ENCODE measurements at regions not wholly inside any gene's neighbourhood (a gene's known extent, or its start where the extent isn't known, plus 50 kb on each side); places are given as distances from the start of the nearest gene placed in this dataset.
"Not testable (repeated sequence)": the region's sequence is repeated elsewhere in the genome, so short reads cannot be mapped to it uniquely, and the experiment has no call there.

DNA sequence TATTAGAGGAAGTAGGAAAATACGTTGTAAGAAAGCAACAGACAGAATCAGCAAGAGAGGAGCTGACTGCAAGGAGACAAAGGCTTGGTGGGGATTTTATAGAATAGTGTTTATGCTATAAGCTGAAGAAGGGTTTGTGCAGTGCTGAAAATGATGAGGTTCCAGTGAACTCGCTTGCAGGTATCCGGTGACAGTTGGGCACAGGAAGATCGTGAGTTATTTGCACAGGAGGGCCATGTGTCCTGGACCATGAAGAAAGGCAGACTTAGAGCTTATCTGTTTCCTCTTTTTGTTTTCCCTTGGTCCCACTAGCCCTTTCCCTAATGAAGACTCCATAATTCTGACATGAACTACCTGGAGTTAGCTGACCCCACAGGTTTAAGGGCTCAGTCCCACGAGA is 61.4 kb downstream of the NXNL2 start:
- DNase-seq, result no peak
- peaks cover 56% of the 10 kb centered on the region for H3K27me3 Mint-ChIP-seq
- ATAC-seq, result no peak
- no peak overlapping the region for H3K4me3 Mint-ChIP-seq
- H3K4me1 Mint-ChIP-seq, result peaks cover 12% of the 10 kb centered on the region
- no peaks in the 10 kb centered on the region for H3K9me3 Mint-ChIP-seq
- no peak overlapping the region for H3K27ac Mint-ChIP-seq

DNA sequence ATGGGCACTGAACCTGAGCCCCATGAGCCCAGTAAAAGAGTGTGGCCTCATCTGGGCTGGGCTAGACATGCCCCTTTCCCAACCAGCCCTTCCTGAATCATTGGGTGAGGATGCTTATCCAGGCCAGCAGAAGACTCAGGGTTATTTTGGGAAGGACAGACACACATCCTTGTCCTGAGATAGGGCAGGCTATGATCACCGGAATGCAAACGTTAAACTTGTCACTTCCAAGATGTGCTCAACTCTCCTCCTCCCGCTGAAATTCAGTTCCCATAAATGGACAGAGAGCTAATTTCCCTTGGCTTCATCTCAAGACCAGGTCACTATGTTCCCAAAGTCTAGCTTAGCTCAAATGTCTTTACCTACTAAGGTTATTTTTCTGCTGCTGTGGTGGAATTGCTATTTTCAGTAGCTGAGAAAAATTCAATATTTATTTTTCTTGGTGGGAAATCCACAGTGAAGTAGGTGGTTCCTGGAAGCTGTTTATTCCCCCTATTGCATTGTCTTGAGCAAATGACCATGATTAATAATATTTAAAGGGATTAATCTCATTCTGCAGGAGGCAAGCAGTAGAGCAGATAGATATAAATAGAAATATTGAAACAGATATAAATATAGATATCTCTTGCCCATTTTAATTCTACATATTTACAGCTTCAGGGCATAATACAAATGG is 70.0 kb downstream of the NXNL2 start:
- Mint-ChIP-seq H3K4me1 (no peaks in the 10 kb centered on the region), H3K27ac (no peak overlapping the region), H3K4me3 (no peak overlapping the region), H3K27me3 (peaks cover 32% of the 10 kb centered on the region), H3K9me3 (no peaks in the 10 kb centered on the region)
- ATAC-seq, result no peak
- no peak for DNase-seq

DNA sequence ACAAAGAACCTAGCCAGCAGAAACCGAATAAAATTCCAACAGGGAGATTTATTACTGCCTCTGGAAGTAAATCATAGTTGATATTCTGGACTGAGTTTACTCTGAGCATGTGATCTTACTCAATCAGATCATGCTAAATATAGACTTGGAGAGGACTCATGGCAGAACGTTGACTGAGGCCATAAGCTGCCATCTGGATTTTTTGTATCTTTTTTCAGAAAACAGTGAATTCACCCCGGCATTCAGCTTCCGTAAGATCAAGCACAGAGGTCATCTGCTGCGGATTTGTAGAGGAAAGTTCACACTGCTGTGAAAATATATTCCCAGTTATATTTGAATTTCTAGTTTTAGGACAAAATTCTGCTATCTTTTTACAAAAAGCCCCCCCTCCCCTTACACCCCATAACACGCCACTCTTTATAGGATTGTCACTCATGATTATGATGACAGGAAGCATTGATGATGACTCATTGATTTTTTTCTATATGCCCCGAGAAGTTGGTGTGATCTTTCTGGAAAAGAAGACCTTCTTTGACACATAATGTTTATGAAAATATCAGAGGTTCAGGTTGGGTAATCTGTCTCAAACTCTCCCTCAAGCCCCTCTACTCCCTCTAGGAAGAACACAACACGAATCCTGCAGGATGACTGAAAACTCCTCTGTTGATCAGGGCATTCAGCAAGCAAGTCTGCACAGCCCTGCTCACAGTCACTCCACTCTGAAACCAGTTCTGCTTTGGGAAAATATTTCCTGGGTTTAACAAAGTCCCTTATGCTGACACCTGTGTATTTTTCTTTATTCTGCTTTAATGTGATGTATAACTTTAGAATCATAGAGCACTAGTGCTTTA is 70.8 kb downstream of the NXNL2 start:
- H3K4me3 Mint-ChIP-seq, result no peak overlapping the region
- no peak for ATAC-seq
- no peaks in the 10 kb centered on the region for H3K4me1 Mint-ChIP-seq
- peaks cover 28% of the 10 kb centered on the region for H3K27me3 Mint-ChIP-seq
- no peak overlapping the region for H3K27ac Mint-ChIP-seq
- no peak for DNase-seq
- no peaks in the 10 kb centered on the region for H3K9me3 Mint-ChIP-seq

DNA sequence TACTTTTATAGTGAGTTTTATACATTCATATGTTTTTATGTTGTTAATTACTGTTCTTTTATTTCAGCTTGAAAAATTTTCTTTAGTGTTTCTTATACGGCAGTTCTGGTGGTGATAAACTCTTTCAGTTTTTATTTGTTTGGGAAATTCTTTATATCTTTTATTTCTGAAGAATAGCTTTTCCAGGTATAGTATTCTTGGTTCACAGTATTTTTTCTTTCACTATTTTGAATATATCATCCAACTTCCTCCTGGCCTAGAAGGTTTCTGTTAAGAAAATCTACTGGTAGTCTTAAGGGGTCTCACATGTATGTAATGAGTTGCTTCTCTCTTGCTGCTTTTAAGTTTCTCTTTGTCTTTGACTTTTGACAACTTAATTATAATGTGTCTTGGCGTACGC is 79.4 kb downstream of the NXNL2 start:
- no peaks in the 10 kb centered on the region for H3K4me1 Mint-ChIP-seq
- H3K27me3 Mint-ChIP-seq, result peaks cover 18% of the 10 kb centered on the region
- ATAC-seq (no peak), DNase-seq (no peak)
- H3K9me3 Mint-ChIP-seq, result peaks cover 8 to 12% of the 10 kb centered on the region in 2 donors
- H3K27ac Mint-ChIP-seq, result no peak overlapping the region
- H3K4me3 Mint-ChIP-seq, result no peak overlapping the region

DNA sequence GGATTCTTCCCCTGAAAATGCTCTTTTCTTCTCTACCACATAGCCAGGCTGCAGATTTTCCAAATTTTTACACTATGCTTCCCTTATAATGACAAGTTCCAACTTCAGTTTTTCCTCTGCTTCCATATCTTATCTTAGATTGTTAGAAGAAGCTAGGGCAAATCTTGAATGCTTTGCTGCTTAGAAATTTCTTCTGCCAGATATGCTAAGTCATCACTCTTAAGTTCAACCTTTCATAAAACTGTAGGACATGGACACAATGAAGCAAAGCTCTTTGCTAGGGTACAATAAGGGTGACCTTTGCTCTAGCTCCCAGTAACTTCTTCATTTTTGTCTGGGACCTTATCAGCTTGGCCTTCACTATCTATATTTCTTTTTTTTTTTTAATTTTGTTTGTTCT is 88.7 kb downstream of the NXNL2 start:
- H3K27me3 Mint-ChIP-seq, result peaks cover 9% of the 10 kb centered on the region
- H3K27ac Mint-ChIP-seq, result no peak overlapping the region
- H3K9me3 Mint-ChIP-seq, result peaks cover 6% of the 10 kb centered on the region in 2 donors
- H3K4me3 Mint-ChIP-seq, result no peak overlapping the region
- ATAC-seq (no peak), DNase-seq (no peak)
- no peaks in the 10 kb centered on the region for H3K4me1 Mint-ChIP-seq

DNA sequence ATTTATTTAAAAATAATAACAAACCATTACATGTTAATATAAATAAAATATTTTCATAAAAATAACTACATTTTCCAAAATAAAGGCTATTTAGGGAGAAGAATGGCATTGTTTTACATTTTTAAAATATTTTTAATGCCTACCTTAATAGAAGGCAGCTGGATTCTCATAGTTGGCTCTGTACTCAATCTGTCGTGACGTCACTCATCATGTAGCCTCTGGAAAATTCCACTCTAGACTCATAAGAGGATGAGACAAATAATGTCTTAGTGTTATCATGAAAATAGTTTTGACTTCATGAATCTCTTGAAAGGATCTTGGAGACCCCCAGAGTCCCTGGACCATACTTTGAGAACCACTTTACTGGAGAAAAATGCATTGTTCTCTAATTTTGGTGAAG is 93.1 kb downstream of the NXNL2 start:
- Mint-ChIP-seq H3K27me3 (peaks cover 24% of the 10 kb centered on the region), H3K4me3 (no peak overlapping the region), H3K4me1 (no peaks in the 10 kb centered on the region), H3K27ac (no peak overlapping the region), H3K9me3 (peaks cover 8 to 27% of the 10 kb centered on the region in 2 donors)
- no peak for ATAC-seq
- no peak for DNase-seq

DNA sequence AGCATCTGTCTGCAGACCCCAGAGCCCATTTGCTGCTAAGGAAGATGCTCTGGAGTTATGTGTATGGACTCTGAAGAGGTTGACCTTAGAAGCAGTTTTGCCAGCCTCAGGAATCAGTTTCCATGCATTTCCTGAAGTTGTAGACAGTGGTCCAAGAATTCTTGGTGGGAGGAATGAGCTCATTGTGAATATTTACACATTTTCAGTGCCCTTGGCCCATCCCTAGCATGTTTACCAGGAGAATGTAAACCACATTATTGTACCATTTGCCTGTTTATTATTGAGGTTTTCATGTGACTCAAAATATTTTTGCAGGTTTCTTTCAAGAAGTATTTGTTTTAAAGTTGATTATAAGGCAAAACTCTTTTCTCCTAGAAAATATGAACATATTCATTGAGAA is 93.8 kb downstream of the NXNL2 start:
- no peak for ATAC-seq
- no peaks in the 10 kb centered on the region for H3K4me1 Mint-ChIP-seq
- no peak for DNase-seq
- no peak overlapping the region for H3K27ac Mint-ChIP-seq
- peaks cover 31% of the 10 kb centered on the region for H3K27me3 Mint-ChIP-seq
- no peak overlapping the region for H3K4me3 Mint-ChIP-seq
- H3K9me3 Mint-ChIP-seq, result peaks cover 15 to 33% of the 10 kb centered on the region in 2 donors

DNA sequence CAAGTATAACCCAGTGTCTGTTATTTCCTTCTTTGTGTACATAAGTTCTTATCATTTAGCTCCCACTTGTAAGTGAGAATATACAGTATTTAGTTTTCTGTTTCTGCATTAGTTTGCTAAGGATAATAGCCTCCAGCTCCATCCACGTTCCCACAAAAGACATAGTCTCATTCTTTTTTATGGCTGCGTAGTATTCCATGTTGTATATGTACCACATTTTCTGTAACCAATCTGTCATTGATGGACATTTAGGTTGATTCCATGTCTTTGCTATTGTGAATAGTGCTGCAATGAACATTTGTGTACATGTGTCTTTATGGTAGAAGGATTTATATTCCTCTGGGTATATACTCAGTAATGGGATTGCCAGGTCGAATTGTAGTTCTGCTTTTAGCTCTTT is 95.6 kb downstream of the NXNL2 start:
- H3K4me1 Mint-ChIP-seq, H3K4me3 Mint-ChIP-seq, ATAC-seq, H3K27ac Mint-ChIP-seq, DNase-seq: not testable (repeated sequence)
- Mint-ChIP-seq H3K9me3 (peaks cover 16 to 28% of the 10 kb centered on the region in 2 donors), H3K27me3 (peaks cover 47% of the 10 kb centered on the region)

DNA sequence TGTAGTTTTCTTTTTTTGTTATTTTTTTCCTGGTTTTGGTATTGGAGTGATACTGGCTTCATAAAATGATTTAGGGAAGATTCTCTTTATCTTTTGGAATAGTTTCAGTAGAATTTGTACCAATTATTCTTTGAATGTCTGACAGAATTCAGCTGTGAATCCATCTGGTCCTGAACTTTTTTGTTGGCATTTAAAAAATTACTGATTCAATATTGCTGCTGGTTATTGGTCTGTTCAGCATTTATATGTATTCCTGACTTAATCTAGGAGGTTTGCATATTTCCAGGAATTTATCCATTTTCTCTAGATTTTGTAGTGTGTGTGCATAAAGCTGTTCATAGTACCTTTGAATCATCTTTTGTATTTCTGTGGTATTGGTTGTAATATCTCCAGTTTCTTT is 100.2 kb downstream of the NXNL2 start:
- no peak for ATAC-seq
- Mint-ChIP-seq H3K4me3 (no peak overlapping the region), H3K4me1 (no peaks in the 10 kb centered on the region), H3K27me3 (peaks cover 62% of the 10 kb centered on the region), H3K9me3 (peaks cover 41 to 53% of the 10 kb centered on the region in 2 donors), H3K27ac (no peak overlapping the region)
- DNase-seq, result no peak

DNA sequence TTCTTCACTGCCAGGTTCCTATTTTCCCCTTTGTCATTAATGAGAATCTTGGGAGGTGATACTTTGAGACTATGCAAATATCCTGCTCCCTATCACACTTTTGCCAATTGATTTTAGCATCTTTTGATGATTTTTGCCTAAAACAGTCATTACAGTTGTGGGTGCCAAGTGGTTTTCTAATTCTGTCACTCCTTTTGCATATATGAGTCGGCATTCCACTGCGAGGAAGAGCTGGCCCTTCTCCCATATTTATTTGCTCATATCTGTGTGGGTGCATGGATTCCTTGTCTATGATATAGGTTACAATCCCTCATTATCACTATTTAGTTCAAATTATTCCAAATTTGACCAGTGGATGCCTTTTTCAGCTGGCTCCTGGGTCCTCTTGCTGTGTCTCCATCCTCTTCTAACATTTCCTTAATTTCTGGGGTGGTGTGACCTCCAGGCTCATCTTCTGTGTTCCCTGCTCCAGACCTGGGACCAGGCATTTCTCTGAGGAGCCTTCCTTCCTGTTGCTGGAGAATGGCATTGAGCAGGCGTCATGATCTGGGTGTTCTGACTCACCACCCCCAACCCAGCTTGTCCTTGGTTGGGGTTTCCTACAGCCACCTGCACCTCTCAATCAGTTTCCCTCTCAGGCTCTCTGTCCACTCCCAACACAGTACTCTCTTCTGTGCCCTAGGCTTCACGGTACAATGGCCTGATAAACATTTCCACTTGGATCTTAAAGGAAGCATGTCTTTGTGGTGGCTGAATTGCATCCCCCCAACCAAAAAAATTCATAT is 106.7 kb downstream of the NXNL2 start:
- H3K27me3 Mint-ChIP-seq, result peaks cover 42% of the 10 kb centered on the region
- DNase-seq (no peak), ATAC-seq (no peak)
- no peak overlapping the region for H3K27ac Mint-ChIP-seq
- peaks cover 18 to 25% of the 10 kb centered on the region in 2 donors for H3K9me3 Mint-ChIP-seq
- no peaks in the 10 kb centered on the region for H3K4me1 Mint-ChIP-seq
- H3K4me3 Mint-ChIP-seq, result no peak overlapping the region

DNA sequence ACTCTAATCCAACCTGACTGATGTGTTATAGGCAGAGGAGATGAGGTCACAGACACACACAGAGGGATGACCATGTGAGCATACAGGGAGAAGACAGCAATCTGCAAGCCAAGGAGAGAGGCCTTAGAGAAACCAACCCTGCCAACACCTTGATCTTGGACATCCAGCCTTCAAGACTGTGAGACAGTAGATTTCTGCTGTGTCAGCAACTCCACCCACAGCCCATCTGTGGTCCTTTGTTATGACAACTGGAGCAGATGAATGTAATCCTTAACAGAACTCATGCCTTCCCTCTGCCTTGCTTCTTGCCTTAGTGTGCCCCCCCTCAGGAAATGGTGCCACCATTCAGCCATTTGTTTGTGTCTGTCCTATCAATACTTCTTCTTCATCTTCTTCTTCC is 107.4 kb downstream of the NXNL2 start:
- no peak for ATAC-seq
- Mint-ChIP-seq H3K27me3 (peaks cover 45% of the 10 kb centered on the region), H3K4me3 (no peak overlapping the region), H3K4me1 (no peaks in the 10 kb centered on the region), H3K9me3 (peaks cover 12 to 21% of the 10 kb centered on the region in 2 donors), H3K27ac (no peak overlapping the region)
- no peak for DNase-seq

DNA sequence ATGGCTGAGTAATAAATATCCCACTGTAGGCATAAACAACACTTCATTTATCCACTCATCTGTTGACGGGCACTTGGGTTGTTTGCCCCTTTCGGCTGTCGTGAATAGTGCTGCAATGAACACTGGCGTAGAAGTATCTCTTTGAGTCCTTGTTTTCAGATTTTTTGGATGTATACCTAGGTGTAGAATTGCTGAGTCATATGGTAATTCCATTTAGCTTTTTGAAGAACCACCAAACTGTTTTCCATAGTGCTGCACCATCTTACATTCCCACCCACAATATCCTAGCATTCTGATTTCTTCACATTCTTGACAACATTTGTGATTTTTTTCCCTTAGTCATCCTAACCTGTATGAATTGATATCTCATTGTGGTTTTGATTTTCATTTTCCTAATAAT is 109.0 kb downstream of the NXNL2 start:
- DNase-seq, result no peak
- Mint-ChIP-seq H3K27ac (no peak overlapping the region), H3K4me3 (no peak overlapping the region), H3K27me3 (peaks cover 60% of the 10 kb centered on the region), H3K4me1 (no peaks in the 10 kb centered on the region), H3K9me3 (peaks cover 0 to 10% of the 10 kb centered on the region in 2 donors)
- ATAC-seq, result no peak

DNA sequence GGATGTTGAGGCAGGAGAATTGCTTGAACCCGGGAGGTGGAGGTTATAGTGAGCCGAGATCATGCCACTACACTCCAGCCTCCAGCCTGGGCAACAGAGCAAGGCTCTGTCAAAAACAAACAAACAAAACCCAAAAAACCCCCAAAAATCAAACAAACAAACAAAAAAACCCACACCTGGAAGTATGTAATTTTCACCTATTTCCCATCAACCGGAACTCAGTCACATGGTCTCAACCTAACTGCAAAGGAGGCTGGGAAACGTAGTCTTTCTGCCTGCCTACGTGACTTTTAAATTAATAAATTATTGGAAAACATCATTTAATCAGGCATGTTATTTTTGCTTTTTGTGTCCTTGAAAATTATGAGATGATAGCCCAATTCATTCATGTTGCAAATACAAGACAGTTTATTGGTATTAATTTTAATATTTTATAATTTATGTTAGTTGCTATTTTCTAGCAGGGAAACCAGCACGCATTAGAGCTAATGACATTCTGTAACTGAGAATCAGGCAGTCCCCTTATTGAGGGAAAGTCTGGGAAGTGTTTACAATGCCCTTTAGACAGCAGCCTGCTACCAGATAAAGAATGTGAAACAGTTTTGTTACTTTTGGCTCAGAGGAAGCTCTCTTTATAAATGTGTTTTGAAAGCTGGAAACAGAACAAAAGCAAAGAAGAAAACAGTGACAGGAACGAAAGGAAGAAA is 110.3 kb downstream of the NXNL2 start:
- peaks cover 0 to 10% of the 10 kb centered on the region in 2 donors for H3K9me3 Mint-ChIP-seq
- peaks cover 59% of the 10 kb centered on the region for H3K27me3 Mint-ChIP-seq

DNA sequence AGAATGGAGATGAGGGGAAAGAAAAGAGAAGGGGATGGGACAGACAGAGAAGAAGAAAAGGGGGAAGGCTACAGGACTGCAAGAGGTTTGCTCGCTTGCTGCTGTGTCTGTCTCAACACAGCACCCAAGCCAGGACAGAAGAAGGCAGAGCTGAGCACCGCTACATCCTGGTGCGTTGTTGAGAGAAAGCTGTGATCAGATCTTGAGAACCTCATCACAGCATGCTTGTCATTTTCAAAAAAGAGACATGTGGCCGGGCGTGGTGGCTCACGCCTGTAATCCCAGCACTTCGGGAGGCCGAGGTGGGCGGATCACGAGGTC is 110.9 kb downstream of the NXNL2 start:
- Mint-ChIP-seq H3K4me3 (no peak overlapping the region), H3K27me3 (peaks cover 59% of the 10 kb centered on the region), H3K4me1 (no peaks in the 10 kb centered on the region), H3K27ac (no peak overlapping the region), H3K9me3 (peaks cover 0 to 10% of the 10 kb centered on the region in 2 donors)
- DNase-seq (no peak), ATAC-seq (no peak)

More for the DNA sequence above, 110.3 kb downstream of the NXNL2 start:
- DNase-seq, result no peak
- no peak overlapping the region for H3K4me3 Mint-ChIP-seq
- H3K4me1 Mint-ChIP-seq, result no peaks in the 10 kb centered on the region
- no peak for ATAC-seq
- H3K27ac Mint-ChIP-seq, result no peak overlapping the region

DNA sequence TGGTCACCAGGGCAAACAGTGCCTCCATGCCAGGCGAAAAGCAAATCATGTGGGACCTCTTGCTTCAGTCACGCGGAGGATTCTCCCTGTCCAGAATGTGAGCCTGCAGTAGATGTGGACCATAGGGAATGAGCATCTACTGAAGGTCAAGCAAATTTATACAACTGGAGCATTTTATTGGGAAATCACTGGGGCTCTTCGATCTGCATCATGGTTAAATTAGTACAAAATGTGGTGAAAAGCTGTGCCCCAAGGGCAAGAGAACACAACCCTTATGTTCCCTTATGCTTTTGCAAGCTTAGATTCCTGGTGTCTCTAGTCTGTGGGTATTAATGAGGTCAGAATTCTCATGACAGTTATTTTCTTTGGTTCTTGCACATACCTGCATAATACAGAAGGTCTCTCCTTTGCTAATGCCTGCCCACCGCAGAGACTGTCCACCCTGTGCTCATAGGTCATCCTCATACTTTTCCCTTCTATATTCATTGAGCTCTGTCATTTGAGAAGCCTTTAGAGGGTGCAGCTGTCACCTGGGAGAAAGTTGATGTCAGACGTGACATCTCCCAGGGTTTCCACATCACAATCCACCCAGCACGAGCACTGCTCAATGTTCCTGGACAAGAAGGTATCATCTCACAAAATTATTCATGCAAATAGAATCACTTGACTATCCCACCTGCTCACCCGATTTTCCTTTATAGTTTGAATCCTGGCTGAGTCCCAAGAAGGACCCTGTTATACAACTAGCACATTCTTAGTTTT is 111.7 kb downstream of the NXNL2 start:
- no peak for ATAC-seq
- H3K9me3 Mint-ChIP-seq, result peaks cover 0 to 8% of the 10 kb centered on the region in 2 donors
- DNase-seq, result no peak
- H3K27ac Mint-ChIP-seq, result no peak overlapping the region
- peaks cover 50% of the 10 kb centered on the region for H3K27me3 Mint-ChIP-seq
- H3K4me1 Mint-ChIP-seq, result no peaks in the 10 kb centered on the region
- no peak overlapping the region for H3K4me3 Mint-ChIP-seq

Data from stimulated activated naive CD8-positive, alpha-beta T cell treated with anti-CD3 and anti-CD28 coated beads, Interleukin-15, amount 100 ng/mL, for 72 hours (primary cell).